ENCODE measurements at regions not wholly inside any gene's neighbourhood (a gene's known extent, or its start where the extent isn't known, plus 50 kb on each side); places are given as distances from the start of the nearest gene placed in this dataset.

DNA sequence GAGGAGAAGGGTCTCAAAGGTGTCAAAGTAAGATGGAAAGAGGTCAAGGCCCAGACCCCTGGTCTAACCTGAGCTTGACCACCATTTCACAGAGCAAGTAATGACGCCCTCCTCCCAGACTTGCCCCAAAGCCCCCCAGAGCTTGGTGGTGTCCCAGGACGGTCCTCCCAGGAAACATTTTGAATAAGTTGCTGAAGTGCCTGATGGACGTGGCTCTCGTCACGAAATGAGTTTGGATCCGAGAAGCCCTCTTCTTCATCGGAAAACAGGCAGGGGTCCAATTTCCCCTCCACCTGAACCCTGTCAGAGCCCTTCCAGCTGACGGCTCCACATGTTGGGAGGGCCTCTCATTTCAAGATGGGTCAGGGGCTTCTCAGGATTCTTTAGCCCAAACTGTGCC is 54.5 kb upstream of the TPM4 start:
- H3K9me3 ChIP-seq (ENCODE audit: control insufficient read depth in 1 of 2, insufficient read depth in 1 of 2, low read depth in 1 of 2, low read length in 2 of 2) = no peaks in the 10 kb centered on the region
- no peaks in the 10 kb centered on the region for H4K20me1 ChIP-seq (ENCODE audit: insufficient read depth)
- no peak overlapping the region for H3K9ac ChIP-seq (ENCODE audit: low read length)
- no peak overlapping the region for H2AFZ ChIP-seq (ENCODE audit: low read depth, low read length, poor library complexity, severe bottlenecking)
- no peaks in the 10 kb centered on the region for H3K27me3 ChIP-seq (ENCODE audit: insufficient read depth, low read length)
- intact Hi-C loops (cut with micrococcal nuclease) = no loop called here
- H3K4me2 ChIP-seq (ENCODE audit: low read length) = no peak overlapping the region
- ChIA-PET CTCF (no interaction called here), POLR2A (no interaction called here), RAD21 (ENCODE audit: low non-redundant PET in 1 of 2, low total read pairs in 2 of 2, uncharacterized antibody in 2 of 2, unreplicated experiment in 2 of 2) (no interaction called here)
- H3K4me1 ChIP-seq (ENCODE audit: control insufficient read depth in 1 of 2, insufficient read depth in 2 of 2, low read length in 2 of 2) = peaks cover 0 to 11% of the 10 kb centered on the region in 2 experiments; a peak in 2 of 4 replicates
- H3K4me3 ChIP-seq (replicated peaks in 1 of 2; ENCODE audit: low read depth in 1 of 2, low read length in 2 of 2) = no peak overlapping the region
- no peaks in the 10 kb centered on the region for H3K9me2 ChIP-seq (ENCODE audit: insufficient read depth)
- ATAC-seq = no peak
- no peaks in the 10 kb centered on the region for H3K36me3 ChIP-seq (ENCODE audit: control insufficient read depth in 1 of 2, insufficient read depth in 2 of 2, low read length in 2 of 2)
- H3K79me2 ChIP-seq (ENCODE audit: insufficient read depth, low read length) = no peaks in the 10 kb centered on the region
- TF ChIP-seq POLR2A (IDR thresholded peaks at IDR 0.05; ENCODE audit: borderline replicate concordance, extremely low read depth, insufficient read depth, insufficient read length) = no peak
- no TSS peak for BruUV-seq (replicated peaks)
- DNase-seq (ENCODE audit: low read depth, low spot score) = no peak
- no peak overlapping the region for H3K27ac ChIP-seq (ENCODE audit: low read depth, low read length)

DNA sequence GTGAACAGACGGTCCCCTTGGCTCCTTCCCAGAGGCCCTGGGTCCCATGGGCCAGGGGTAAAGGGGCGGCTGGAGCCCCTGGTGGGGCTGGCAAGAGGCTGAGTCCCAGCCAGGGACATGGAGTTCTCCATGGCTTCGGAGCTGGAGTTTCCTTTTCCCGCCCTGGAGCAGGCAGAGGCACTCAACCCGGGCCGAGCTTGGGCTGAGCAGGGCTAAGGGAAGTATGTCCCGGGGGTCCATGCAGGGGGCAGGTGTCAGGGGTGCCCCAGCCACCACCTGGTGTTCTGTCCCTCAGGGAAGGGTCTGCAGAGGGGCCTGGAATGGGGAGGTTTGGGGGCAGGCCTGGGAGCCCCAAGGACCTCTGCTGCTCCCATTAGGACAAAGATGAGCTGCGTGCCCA is 54.0 kb upstream of the TPM4 start:
- no peak overlapping the region for H3K9ac ChIP-seq (ENCODE audit: low read length)
- no peaks in the 10 kb centered on the region for H3K9me2 ChIP-seq (ENCODE audit: insufficient read depth)
- H3K4me2 ChIP-seq (ENCODE audit: low read length) = no peak overlapping the region
- no peak overlapping the region for H2AFZ ChIP-seq (ENCODE audit: low read depth, low read length, poor library complexity, severe bottlenecking)
- H3K27me3 ChIP-seq (ENCODE audit: insufficient read depth, low read length) = no peaks in the 10 kb centered on the region
- H3K9me3 ChIP-seq (ENCODE audit: control insufficient read depth in 1 of 2, insufficient read depth in 1 of 2, low read depth in 1 of 2, low read length in 2 of 2) = no peaks in the 10 kb centered on the region
- no TSS peak for BruUV-seq (replicated peaks)
- no peak overlapping the region for H3K4me3 ChIP-seq (replicated peaks in 1 of 2; ENCODE audit: low read depth in 1 of 2, low read length in 2 of 2)
- H3K36me3 ChIP-seq (ENCODE audit: control insufficient read depth in 1 of 2, insufficient read depth in 2 of 2, low read length in 2 of 2) = no peaks in the 10 kb centered on the region
- peaks cover 0 to 11% of the 10 kb centered on the region in 2 experiments; a peak in 2 of 4 replicates for H3K4me1 ChIP-seq (ENCODE audit: control insufficient read depth in 1 of 2, insufficient read depth in 2 of 2, low read length in 2 of 2)
- no peaks in the 10 kb centered on the region for H3K79me2 ChIP-seq (ENCODE audit: insufficient read depth, low read length)
- H4K20me1 ChIP-seq (ENCODE audit: insufficient read depth) = no peaks in the 10 kb centered on the region
- CTCF ChIA-PET = no interaction called here
- ATAC-seq = no peak
- no peak for DNase-seq (ENCODE audit: low read depth, low spot score)
- H3K27ac ChIP-seq (ENCODE audit: low read depth, low read length) = no peak overlapping the region
- POLR2A ChIA-PET = no interaction called here
- intact Hi-C loops (cut with micrococcal nuclease) = no loop called here
- RAD21 ChIA-PET (ENCODE audit: low non-redundant PET in 1 of 2, low total read pairs in 2 of 2, uncharacterized antibody in 2 of 2, unreplicated experiment in 2 of 2) = no interaction called here
- TF ChIP-seq POLR2A (IDR thresholded peaks at IDR 0.05; ENCODE audit: borderline replicate concordance, extremely low read depth, insufficient read depth, insufficient read length) (no peak), POLR2AphosphoS5 (IDR thresholded peaks at IDR 0.05; ENCODE audit: low read depth, low read length) (no peak), EGR1 (IDR thresholded peaks at IDR 0.05; ENCODE audit: low read depth) (no peak), SIN3A (IDR thresholded peaks at IDR 0.05; ENCODE audit: low read depth) (no peak), FOSL1 (IDR thresholded peaks at IDR 0.05; ENCODE audit: low read depth) (no peak), SRF (IDR thresholded peaks at IDR 0.05; ENCODE audit: low read depth) (no peak), REST (IDR thresholded peaks at IDR 0.05; ENCODE audit: low read depth) (no peak), YY1 (IDR thresholded peaks at IDR 0.05; ENCODE audit: extremely low read depth, insufficient replicate concordance, low read depth, low read length) (no peak), EZH2phosphoT487 (IDR thresholded peaks at IDR 0.05; ENCODE audit: borderline replicate concordance) (no peak), RAD21 (IDR thresholded peaks at IDR 0.05; ENCODE audit: low read depth) (no peak), JUND (IDR thresholded peaks at IDR 0.05) (no peak), EZH2 (IDR thresholded peaks at IDR 0.05) (no peak), ZFX (IDR thresholded peaks at IDR 0.05) (no peak), ELF1 (IDR thresholded peaks at IDR 0.05; ENCODE audit: borderline replicate concordance, low read depth) (no peak), ZNF274 (IDR thresholded peaks at IDR 0.05; ENCODE audit: low read depth, low read length) (no peak)
- TF ChIP-seq, protein P1, sequence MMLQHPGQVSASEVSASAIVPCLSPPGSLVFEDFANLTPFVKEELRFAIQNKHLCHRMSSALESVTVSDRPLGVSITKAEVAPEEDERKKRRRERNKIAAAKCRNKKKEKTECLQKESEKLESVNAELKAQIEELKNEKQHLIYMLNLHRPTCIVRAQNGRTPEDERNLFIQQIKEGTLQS (IDR thresholded peaks at IDR 0.05) = no peak
- TF ChIP-seq, protein P2, sequence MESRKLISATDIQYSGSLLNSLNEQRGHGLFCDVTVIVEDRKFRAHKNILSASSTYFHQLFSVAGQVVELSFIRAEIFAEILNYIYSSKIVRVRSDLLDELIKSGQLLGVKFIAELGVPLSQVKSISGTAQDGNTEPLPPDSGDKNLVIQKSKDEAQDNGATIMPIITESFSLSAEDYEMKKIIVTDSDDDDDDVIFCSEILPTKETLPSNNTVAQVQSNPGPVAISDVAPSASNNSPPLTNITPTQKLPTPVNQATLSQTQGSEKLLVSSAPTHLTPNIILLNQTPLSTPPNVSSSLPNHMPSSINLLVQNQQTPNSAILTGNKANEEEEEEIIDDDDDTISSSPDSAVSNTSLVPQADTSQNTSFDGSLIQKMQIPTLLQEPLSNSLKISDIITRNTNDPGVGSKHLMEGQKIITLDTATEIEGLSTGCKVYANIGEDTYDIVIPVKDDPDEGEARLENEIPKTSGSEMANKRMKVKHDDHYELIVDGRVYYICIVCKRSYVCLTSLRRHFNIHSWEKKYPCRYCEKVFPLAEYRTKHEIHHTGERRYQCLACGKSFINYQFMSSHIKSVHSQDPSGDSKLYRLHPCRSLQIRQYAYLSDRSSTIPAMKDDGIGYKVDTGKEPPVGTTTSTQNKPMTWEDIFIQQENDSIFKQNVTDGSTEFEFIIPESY (IDR thresholded peaks at IDR 0.05; ENCODE audit: extremely low read depth, insufficient replicate concordance, low read length) = no peak

Data from HCT116 (cell line).